HFFc6 (cell line): ENCODE measurements at regions not wholly inside any gene's neighbourhood (a gene's known extent, or its start where the extent isn't known, plus 50 kb on each side); places are given as distances from the start of the nearest gene placed in this dataset.

ENCODE experiments used
- DNase-seq: peaks from one replicate; pipeline ENCODE4 v3.0.0-alpha.2; 2018
- H3K27ac Mint-ChIP-seq: 2 replicates; pipeline ENCODE4 v1.8.0; 2020; ENCODE audit warnings: mild to moderate bottlenecking, mixed read lengths
- H3K27me3 Mint-ChIP-seq: 2 replicates; pipeline ENCODE4 v1.8.0; 2021; ENCODE audit warnings: mild to moderate bottlenecking, moderate library complexity, mixed read lengths; ENCODE audit not compliant: insufficient read depth
- H3K36me3 Mint-ChIP-seq: 2 replicates; pipeline ENCODE4 v1.8.0; 2021; ENCODE audit warnings: low read depth, mixed read lengths
- H3K4me1 Mint-ChIP-seq: 2 replicates; pipeline ENCODE4 v1.8.0; 2020; ENCODE audit warnings: low read depth, mixed read lengths
- H3K4me3 Mint-ChIP-seq: 2 replicates; pipeline ENCODE4 v1.8.0; 2020; ENCODE audit warnings: mild to moderate bottlenecking, moderate library complexity, mixed read lengths
- H3K9me3 Mint-ChIP-seq: 2 replicates; pipeline ENCODE4 v1.8.0; 2020; ENCODE audit warnings: mild to moderate bottlenecking, mixed read lengths
- CTCF ChIP-seq: fragments of 200-600 bp; sonication (generic); IDR thresholded peaks from 2 replicates; pipeline ENCODE4 v1.5.0; 2021; ENCODE audit warnings: antibody characterized with exemption, mild to moderate bottlenecking

- Mint-ChIP-seq H3K36me3 (no peaks in the 10 kb centered on the region), H3K27me3 (peaks cover 4% of the 10 kb centered on the region; the same call in 1 of the 2 replicates), H3K4me3 (no peak overlapping the region), H3K9me3 (no peaks in the 10 kb centered on the region), H3K27ac (no peak overlapping the region), H3K4me1 (no peaks in the 10 kb centered on the region)
- DNase-seq: no peak
- TF ChIP-seq CTCF: no peak
Observed at GRCh38 chr14:84533791-84534190, 996.2 kb upstream of the FLRT2 start.

- DNase-seq: no peak
- no peak overlapping the region for H3K27ac Mint-ChIP-seq
- no peaks in the 10 kb centered on the region for H3K36me3 Mint-ChIP-seq
- no peaks in the 10 kb centered on the region for H3K4me1 Mint-ChIP-seq
- peaks cover 4% of the 10 kb centered on the region; the same call in 1 of the 2 replicates for H3K27me3 Mint-ChIP-seq
- no peaks in the 10 kb centered on the region for H3K9me3 Mint-ChIP-seq
- no peak overlapping the region for H3K4me3 Mint-ChIP-seq
- no peak for TF ChIP-seq CTCF
Observed at GRCh38 chr14:84535484-84535883, 994.5 kb upstream of the FLRT2 start.

- DNase-seq: no peak
- no peaks in the 10 kb centered on the region for H3K4me1 Mint-ChIP-seq
- peaks cover 4% of the 10 kb centered on the region; the same call in 1 of the 2 replicates for H3K27me3 Mint-ChIP-seq
- no peaks in the 10 kb centered on the region for H3K36me3 Mint-ChIP-seq
- H3K9me3 Mint-ChIP-seq: no peaks in the 10 kb centered on the region
- no peak overlapping the region for H3K27ac Mint-ChIP-seq
- TF ChIP-seq CTCF: no peak
- H3K4me3 Mint-ChIP-seq: no peak overlapping the region
Observed at GRCh38 chr14:84535976-84536375, 994.0 kb upstream of the FLRT2 start.

GRCh38 chr14:84541018-84541417 is 988.9 kb upstream of the FLRT2 start:
- H3K4me3 Mint-ChIP-seq: no peak overlapping the region
- H3K4me1 Mint-ChIP-seq: no peaks in the 10 kb centered on the region
- no peak for TF ChIP-seq CTCF
- no peaks in the 10 kb centered on the region for H3K9me3 Mint-ChIP-seq
- H3K27me3 Mint-ChIP-seq: peaks cover 2% of the 10 kb centered on the region; the same call in 1 of the 2 replicates
- H3K27ac Mint-ChIP-seq: no peak overlapping the region
- no peak for DNase-seq
- H3K36me3 Mint-ChIP-seq: no peaks in the 10 kb centered on the region

GRCh38 chr14:84543859-84544258 is 986.1 kb upstream of the FLRT2 start:
- Mint-ChIP-seq H3K27me3 (peaks cover 2% of the 10 kb centered on the region; the same call in 1 of the 2 replicates), H3K36me3 (no peaks in the 10 kb centered on the region), H3K4me1 (no peaks in the 10 kb centered on the region), H3K9me3 (peaks cover 2% of the 10 kb centered on the region; the same call in 1 of the 2 replicates), H3K4me3 (no peak overlapping the region), H3K27ac (no peak overlapping the region)
- TF ChIP-seq CTCF: no peak
- no peak for DNase-seq
